ENCODE measurements at regions not wholly inside any gene's neighbourhood (a gene's known extent, or its start where the extent isn't known, plus 50 kb on each side); places are given as distances from the start of the nearest gene placed in this dataset.
"Not testable (repeated sequence)": the region's sequence is repeated elsewhere in the genome, so short reads cannot be mapped to it uniquely, and the experiment has no call there.

GRCh38 chr5:126100767-126101166, 322.4 kb upstream of the GRAMD2B start:
- DNase-seq (ENCODE audit: low spot score), result no peak

GRCh38 chr5:126101901-126102300, 321.3 kb upstream of the GRAMD2B start:
- no peak for DNase-seq (ENCODE audit: low spot score)

- DNase-seq (ENCODE audit: low spot score), result no peak
Observed at GRCh38 chr5:126103050-126103449, 320.2 kb upstream of the GRAMD2B start.

GRCh38 chr5:126103868-126104267, 319.3 kb upstream of the GRAMD2B start:
- DNase-seq (ENCODE audit: low spot score), result no peak

- DNase-seq (ENCODE audit: low spot score), result no peak
Observed at GRCh38 chr5:126104341-126104740, 318.9 kb upstream of the GRAMD2B start.

GRCh38 chr5:126104951-126105350, 318.3 kb upstream of the GRAMD2B start:
- DNase-seq (ENCODE audit: low spot score), result peak; percentile 5

- DNase-seq (ENCODE audit: low spot score), result no peak
Observed at GRCh38 chr5:126106029-126106428, 317.2 kb upstream of the GRAMD2B start.

- peak; percentile 57 for DNase-seq (ENCODE audit: low spot score)
Observed at GRCh38 chr5:126107381-126107780, 315.8 kb upstream of the GRAMD2B start.

GRCh38 chr5:126108470-126108869, 314.7 kb upstream of the GRAMD2B start:
- DNase-seq (ENCODE audit: low spot score), result no peak

- no peak for DNase-seq (ENCODE audit: low spot score)
Observed at GRCh38 chr5:126115059-126115629, 308.1 kb upstream of the GRAMD2B start.

GRCh38 chr5:126117044-126117443, 306.2 kb upstream of the GRAMD2B start:
- DNase-seq (ENCODE audit: low spot score), result no peak

GRCh38 chr5:126119887-126120442, 303.2 kb upstream of the GRAMD2B start:
- no peak for DNase-seq (ENCODE audit: low spot score)

- DNase-seq (ENCODE audit: low spot score), result no peak
Observed at GRCh38 chr5:126120939-126121338, 302.3 kb upstream of the GRAMD2B start.

- peak; percentile 50 for DNase-seq (ENCODE audit: low spot score)
Observed at GRCh38 chr5:126122942-126123341, 300.3 kb upstream of the GRAMD2B start.

GRCh38 chr5:126124706-126125345, 298.4 kb upstream of the GRAMD2B start:
- peak; percentile 58 for DNase-seq (ENCODE audit: low spot score)

- DNase-seq (ENCODE audit: low spot score), result no peak
Observed at GRCh38 chr5:126125407-126125806, 297.8 kb upstream of the GRAMD2B start.

- DNase-seq (ENCODE audit: low spot score), result no peak
Observed at GRCh38 chr5:126126574-126126973, 296.6 kb upstream of the GRAMD2B start.

- not testable (repeated sequence) for DNase-seq (ENCODE audit: low spot score)
Observed at GRCh38 chr5:126127371-126127770, 295.8 kb upstream of the GRAMD2B start.

- DNase-seq (ENCODE audit: low spot score), result no peak
Observed at GRCh38 chr5:126129431-126129830, 293.8 kb upstream of the GRAMD2B start.

- no peak for DNase-seq (ENCODE audit: low spot score)
Observed at GRCh38 chr5:126133424-126133823, 289.8 kb upstream of the GRAMD2B start.

- DNase-seq (ENCODE audit: low spot score), result peak; percentile 13
Observed at GRCh38 chr5:126137891-126138280, 285.3 kb upstream of the GRAMD2B start.

GRCh38 chr5:126138281-126138931, 284.8 kb upstream of the GRAMD2B start:
- DNase-seq (ENCODE audit: low spot score), result peak; percentile 89

- DNase-seq (ENCODE audit: low spot score), result peak; percentile 55
Observed at GRCh38 chr5:126139086-126139485, 284.1 kb upstream of the GRAMD2B start.
